ENCODE measurements at regions not wholly inside any gene's neighbourhood (a gene's known extent, or its start where the extent isn't known, plus 50 kb on each side); places are given as distances from the start of the nearest gene placed in this dataset.

- ChIA-PET POLR2A (interaction anchor here (0.6 kb wide), 1 partner anchor 11 kb away, joined by 3 read pairs; no protein-coding TSS in a partner anchor), CTCF (no interaction called here)
- H3K4me3 ChIP-seq (ENCODE audit: low read depth, low read length): no peak overlapping the region
- H3K27ac ChIP-seq (ENCODE audit: low read depth, low read length): peak overlapping the region; percentile 61
- no peaks in the 10 kb centered on the region for H3K27me3 ChIP-seq (ENCODE audit: control insufficient read depth, insufficient read depth, low read length)
- DNase-seq (ENCODE audit: low read depth, low spot score): no peak
- H3K9me3 ChIP-seq (ENCODE audit: control insufficient read depth, insufficient read depth, low read length): no peaks in the 10 kb centered on the region
- no peak for TF ChIP-seq CTCF (IDR thresholded peaks at IDR 0.05; ENCODE audit: low read depth, low read length)
Measured at GRCh38 chr10:31100662-31101061, 69.0 kb upstream of the ZNF438 start.

DNA sequence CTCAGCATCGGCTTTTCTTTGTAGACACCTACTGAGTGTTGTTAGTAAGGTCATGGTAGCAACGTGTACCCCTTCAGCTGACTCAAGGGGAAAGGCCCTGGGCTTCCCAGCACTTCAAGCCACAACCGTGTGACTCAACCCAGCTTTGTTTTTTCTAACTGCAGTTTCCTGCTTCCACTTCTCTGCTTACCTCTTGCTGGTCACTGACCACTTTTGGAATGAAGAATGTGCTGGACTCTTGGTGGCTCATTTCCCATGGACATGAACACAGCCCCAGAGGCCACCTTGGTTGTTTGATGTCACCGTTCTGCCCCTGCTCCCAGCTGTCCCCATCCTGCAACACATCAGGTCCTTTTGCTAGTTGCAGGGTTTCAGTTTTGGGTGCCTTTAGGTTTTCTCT, 69.5 kb upstream of the ZNF438 start:
- DNase-seq (ENCODE audit: low read depth, low spot score): peak; percentile 62
- H3K27ac ChIP-seq (ENCODE audit: low read depth, low read length): peak overlapping the region; percentile 75
- H3K4me3 ChIP-seq (ENCODE audit: low read depth, low read length): no peak overlapping the region
- H3K9me3 ChIP-seq (ENCODE audit: control insufficient read depth, insufficient read depth, low read length): no peaks in the 10 kb centered on the region
- H3K27me3 ChIP-seq (ENCODE audit: control insufficient read depth, insufficient read depth, low read length): no peaks in the 10 kb centered on the region
- no peak for TF ChIP-seq CTCF (IDR thresholded peaks at IDR 0.05; ENCODE audit: low read depth, low read length)
- POLR2A ChIA-PET: interaction anchor here (0.6 kb wide), 1 partner anchor 12 kb away, joined by 3 read pairs; no protein-coding TSS in a partner anchor
- CTCF ChIA-PET: no interaction called here

GRCh38 chr10:31102421-31102820, 70.8 kb upstream of the ZNF438 start:
- H3K4me3 ChIP-seq (ENCODE audit: low read depth, low read length): no peak overlapping the region
- no peaks in the 10 kb centered on the region for H3K9me3 ChIP-seq (ENCODE audit: control insufficient read depth, insufficient read depth, low read length)
- no peak for TF ChIP-seq CTCF (IDR thresholded peaks at IDR 0.05; ENCODE audit: low read depth, low read length)
- CTCF ChIA-PET: interaction anchor here (0.7 kb wide), 1 partner anchor 17 kb away, joined by 5 read pairs; no protein-coding TSS in a partner anchor
- no peak overlapping the region for H3K27ac ChIP-seq (ENCODE audit: low read depth, low read length)
- POLR2A ChIA-PET: no interaction called here
- DNase-seq (ENCODE audit: low read depth, low spot score): no peak
- no peaks in the 10 kb centered on the region for H3K27me3 ChIP-seq (ENCODE audit: control insufficient read depth, insufficient read depth, low read length)

GRCh38 chr10:31103112-31103511, 71.4 kb upstream of the ZNF438 start:
- TF ChIP-seq CTCF (IDR thresholded peaks at IDR 0.05; ENCODE audit: low read depth, low read length): no peak
- no peaks in the 10 kb centered on the region for H3K27me3 ChIP-seq (ENCODE audit: control insufficient read depth, insufficient read depth, low read length)
- no peak for DNase-seq (ENCODE audit: low read depth, low spot score)
- H3K9me3 ChIP-seq (ENCODE audit: control insufficient read depth, insufficient read depth, low read length): no peaks in the 10 kb centered on the region
- CTCF ChIA-PET: no interaction called here
- POLR2A ChIA-PET: interaction anchor here (0.7 to 1.0 kb wide), 2 partner anchors 31 to 45 kb away, joined by 3 read pairs; no protein-coding TSS in a partner anchor
- H3K27ac ChIP-seq (ENCODE audit: low read depth, low read length): no peak overlapping the region
- H3K4me3 ChIP-seq (ENCODE audit: low read depth, low read length): no peak overlapping the region

- no peak for DNase-seq (ENCODE audit: low read depth, low spot score)
Measured at GRCh38 chr10:31112961-31113360, 81.3 kb upstream of the ZNF438 start.

More at GRCh38 chr10:31112961-31113360, 81.3 kb upstream of the ZNF438 start:
- H3K9me3 ChIP-seq (ENCODE audit: control insufficient read depth, insufficient read depth, low read length): peaks cover 3% of the 10 kb centered on the region; the same call in 1 of the 2 replicates
- no peak for TF ChIP-seq CTCF (IDR thresholded peaks at IDR 0.05; ENCODE audit: low read depth, low read length)
- CTCF ChIA-PET: no interaction called here
- no peak overlapping the region for H3K27ac ChIP-seq (ENCODE audit: low read depth, low read length)
- POLR2A ChIA-PET: no interaction called here
- no peaks in the 10 kb centered on the region for H3K27me3 ChIP-seq (ENCODE audit: control insufficient read depth, insufficient read depth, low read length)
- no peak overlapping the region for H3K4me3 ChIP-seq (ENCODE audit: low read depth, low read length)

Measured in AG04450 (cell line).